ENCODE measurements at regions not wholly inside any gene's neighbourhood (a gene's known extent, or its start where the extent isn't known, plus 50 kb on each side); places are given as distances from the start of the nearest gene placed in this dataset.

DNA sequence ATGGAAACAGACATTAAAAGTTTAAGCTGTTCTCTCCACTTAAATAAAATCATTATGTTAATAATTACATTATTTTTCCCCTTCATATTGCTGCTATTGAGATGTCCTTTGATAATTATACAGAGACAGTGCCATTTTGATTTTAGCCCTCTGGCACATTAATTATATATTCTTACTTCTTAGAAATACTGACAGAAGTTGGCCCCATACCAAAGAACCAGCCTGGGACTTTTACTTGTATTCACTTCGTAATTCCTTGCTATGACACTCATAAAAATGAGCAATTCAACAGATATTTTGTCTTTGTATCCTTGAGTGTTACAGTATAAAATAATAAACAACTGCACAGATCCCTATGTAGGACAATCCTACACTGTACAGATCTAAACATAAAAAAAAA is 743.7 kb downstream of the TBC1D32 start:
- TF ChIP-seq, protein P1, sequence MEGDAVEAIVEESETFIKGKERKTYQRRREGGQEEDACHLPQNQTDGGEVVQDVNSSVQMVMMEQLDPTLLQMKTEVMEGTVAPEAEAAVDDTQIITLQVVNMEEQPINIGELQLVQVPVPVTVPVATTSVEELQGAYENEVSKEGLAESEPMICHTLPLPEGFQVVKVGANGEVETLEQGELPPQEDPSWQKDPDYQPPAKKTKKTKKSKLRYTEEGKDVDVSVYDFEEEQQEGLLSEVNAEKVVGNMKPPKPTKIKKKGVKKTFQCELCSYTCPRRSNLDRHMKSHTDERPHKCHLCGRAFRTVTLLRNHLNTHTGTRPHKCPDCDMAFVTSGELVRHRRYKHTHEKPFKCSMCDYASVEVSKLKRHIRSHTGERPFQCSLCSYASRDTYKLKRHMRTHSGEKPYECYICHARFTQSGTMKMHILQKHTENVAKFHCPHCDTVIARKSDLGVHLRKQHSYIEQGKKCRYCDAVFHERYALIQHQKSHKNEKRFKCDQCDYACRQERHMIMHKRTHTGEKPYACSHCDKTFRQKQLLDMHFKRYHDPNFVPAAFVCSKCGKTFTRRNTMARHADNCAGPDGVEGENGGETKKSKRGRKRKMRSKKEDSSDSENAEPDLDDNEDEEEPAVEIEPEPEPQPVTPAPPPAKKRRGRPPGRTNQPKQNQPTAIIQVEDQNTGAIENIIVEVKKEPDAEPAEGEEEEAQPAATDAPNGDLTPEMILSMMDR (IDR thresholded peaks at IDR 0.05) = no peak
- TF ChIP-seq POLR2A (IDR thresholded peaks at IDR 0.05) = no peak

Data from Peyer's patch (tissue), 4 donors.